Fibroblast of lung (primary cell): ENCODE measurements at regions not wholly inside any gene's neighbourhood (a gene's known extent, or its start where the extent isn't known, plus 50 kb on each side); places are given as distances from the start of the nearest gene placed in this dataset.

Experiments used
- DNase-seq, 2 donors: peaks; one replicate each; pipeline versions ENCODE4 v3.0.0 to v3.0.0-alpha.2; 2010; ENCODE audit warnings: low read depth in 2 of 2
- H2AFZ ChIP-seq: 2 replicates; pipeline ENCODE4 v1.5.1; 2012; ENCODE audit warnings: low read length, control low read depth, inconsistent platforms
- H3K27ac ChIP-seq: 2 replicates; pipeline ENCODE4 v1.5.1; 2011; ENCODE audit warnings: low read length, control low read depth; ENCODE audit not compliant: insufficient read depth
- H3K27me3 ChIP-seq: 2 replicates; pipeline ENCODE4 v1.5.1; 2011; ENCODE audit warnings: mild to moderate bottlenecking, low read length; ENCODE audit not compliant: control insufficient read depth, insufficient read depth
- H3K36me3 ChIP-seq: 2 replicates; pipeline ENCODE4 v1.5.1; 2011; ENCODE audit warnings: low read length; ENCODE audit not compliant: control insufficient read depth, insufficient read depth
- H3K4me1 ChIP-seq: 2 replicates; pipeline ENCODE4 v1.5.1; 2011; ENCODE audit warnings: low read length; ENCODE audit not compliant: control insufficient read depth, insufficient read depth; ENCODE audit errors: extremely low read depth
- H3K4me2 ChIP-seq: 2 replicates; pipeline ENCODE4 v1.5.1; 2011; ENCODE audit warnings: low read length, control low read depth; ENCODE audit not compliant: insufficient read depth; ENCODE audit errors: extremely low read depth
- H3K4me3 ChIP-seq, 4 experiments: fragments of 200-600 bp in 1 of 4; sonication (generic) in 1 of 4; replicated peaks in 1 of 4; 2 replicates each; pipeline ENCODE4 v1.5.1; 2011 to 2016; ENCODE audit warnings: low read length in 4 of 4, low read depth in 3 of 4, mild to moderate bottlenecking in 3 of 4, control low read depth in 2 of 4, inconsistent platforms in 1 of 4, mixed read lengths in 1 of 4; ENCODE audit not compliant: insufficient read depth in 1 of 4; ENCODE audit errors: control extremely low read depth in 1 of 4
- H3K79me2 ChIP-seq: 2 replicates; pipeline ENCODE4 v1.5.1; 2012; ENCODE audit warnings: mild to moderate bottlenecking, low read length, inconsistent platforms; ENCODE audit not compliant: control insufficient read depth, insufficient read depth
- H3K9ac ChIP-seq: 2 replicates; pipeline ENCODE4 v1.5.1; 2011; ENCODE audit warnings: mild to moderate bottlenecking, low read length, control low read depth; ENCODE audit not compliant: insufficient read depth
- H3K9me3 ChIP-seq: 2 replicates; pipeline ENCODE4 v1.5.1; 2012; ENCODE audit warnings: low read depth, low read length; ENCODE audit not compliant: control insufficient read depth, insufficient read depth
- H4K20me1 ChIP-seq: 2 replicates; pipeline ENCODE4 v1.5.1; 2011; ENCODE audit warnings: low read length; ENCODE audit not compliant: control insufficient read depth, insufficient read depth; ENCODE audit errors: extremely low read depth
- EZH2 ChIP-seq: IDR thresholded peaks from 2 replicates; pipeline ENCODE4 v1.5.1; 2012; ENCODE audit warnings: low read length, control low read depth, mild to moderate bottlenecking; ENCODE audit errors: missing control alignments
- TF ChIP-seq, protein P1 (sequence below), 2 donors: IDR thresholded peaks in 1 of 2; conservative IDR thresholded peaks in 1 of 2; 1 replicate in 1 of 2; 2 replicates in 1 of 2; pipeline ENCODE4 v1.5.1; 2011 to 2012; ENCODE audit warnings: low read length in 2 of 2, control low read depth in 1 of 2, inconsistent platforms in 1 of 2, low read depth in 1 of 2, mild to moderate bottlenecking in 1 of 2

GRCh38 chr2:66772618-66773017 is 337.7 kb downstream of the MEIS1 start:
- H2AFZ ChIP-seq, result no peak overlapping the region
- no peaks in the 10 kb centered on the region for H3K79me2 ChIP-seq
- H3K9me3 ChIP-seq, result no peaks in the 10 kb centered on the region
- no peaks in the 10 kb centered on the region for H3K36me3 ChIP-seq
- no peaks in the 10 kb centered on the region for H4K20me1 ChIP-seq
- H3K4me2 ChIP-seq, result no peak overlapping the region
- no peaks in the 10 kb centered on the region for H3K27me3 ChIP-seq
- TF ChIP-seq, protein P1, sequence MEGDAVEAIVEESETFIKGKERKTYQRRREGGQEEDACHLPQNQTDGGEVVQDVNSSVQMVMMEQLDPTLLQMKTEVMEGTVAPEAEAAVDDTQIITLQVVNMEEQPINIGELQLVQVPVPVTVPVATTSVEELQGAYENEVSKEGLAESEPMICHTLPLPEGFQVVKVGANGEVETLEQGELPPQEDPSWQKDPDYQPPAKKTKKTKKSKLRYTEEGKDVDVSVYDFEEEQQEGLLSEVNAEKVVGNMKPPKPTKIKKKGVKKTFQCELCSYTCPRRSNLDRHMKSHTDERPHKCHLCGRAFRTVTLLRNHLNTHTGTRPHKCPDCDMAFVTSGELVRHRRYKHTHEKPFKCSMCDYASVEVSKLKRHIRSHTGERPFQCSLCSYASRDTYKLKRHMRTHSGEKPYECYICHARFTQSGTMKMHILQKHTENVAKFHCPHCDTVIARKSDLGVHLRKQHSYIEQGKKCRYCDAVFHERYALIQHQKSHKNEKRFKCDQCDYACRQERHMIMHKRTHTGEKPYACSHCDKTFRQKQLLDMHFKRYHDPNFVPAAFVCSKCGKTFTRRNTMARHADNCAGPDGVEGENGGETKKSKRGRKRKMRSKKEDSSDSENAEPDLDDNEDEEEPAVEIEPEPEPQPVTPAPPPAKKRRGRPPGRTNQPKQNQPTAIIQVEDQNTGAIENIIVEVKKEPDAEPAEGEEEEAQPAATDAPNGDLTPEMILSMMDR (conservative IDR thresholded peaks at IDR 0.05 in 1 of 2, IDR thresholded peaks at IDR 0.05 in 1 of 2; ENCODE audit: low read depth in 1 of 2, low read length in 2 of 2), result peak in 1 of 2 donors; percentile 1
- TF ChIP-seq EZH2, result no peak
- H3K9ac ChIP-seq, result no peak overlapping the region
- DNase-seq, result no peak
- no peak overlapping the region for H3K27ac ChIP-seq
- H3K4me1 ChIP-seq, result peaks cover 2% of the 10 kb centered on the region
- no peak overlapping the region for H3K4me3 ChIP-seq

DNA sequence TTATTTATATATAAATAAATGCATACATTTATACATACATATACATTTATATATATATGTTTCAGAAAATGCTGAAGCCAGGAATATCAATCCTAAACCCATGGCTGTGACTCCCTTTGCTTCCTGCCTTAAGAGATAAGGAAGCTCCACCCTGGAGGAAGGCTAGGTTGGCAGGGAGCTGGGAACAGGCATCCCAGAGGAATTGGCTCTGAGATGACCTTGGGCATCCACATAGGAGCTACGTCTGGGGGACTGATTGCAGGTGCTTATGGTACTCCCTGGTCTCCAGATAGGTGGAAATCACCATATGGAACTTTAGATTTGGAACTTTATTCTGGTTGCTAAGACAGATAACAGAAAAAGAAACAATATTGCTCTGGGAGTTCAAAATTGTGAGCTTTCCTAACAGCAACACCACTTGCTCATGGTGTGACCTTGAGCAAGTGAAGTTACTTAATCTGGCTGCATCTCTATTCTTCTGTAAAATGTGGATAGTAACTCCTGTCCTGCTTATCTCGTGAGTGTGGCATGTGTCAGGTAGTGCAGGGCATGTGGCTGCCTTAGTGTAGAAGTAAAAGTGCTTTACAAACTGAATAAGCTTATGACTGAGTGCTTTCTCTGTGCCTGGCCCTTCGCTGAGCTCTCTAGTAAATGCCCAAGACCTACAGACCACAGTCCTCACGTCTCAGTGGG is 341.0 kb downstream of the MEIS1 start:
- Histone ChIP-seq H2AFZ (no peak overlapping the region), H3K79me2 (no peaks in the 10 kb centered on the region)
- DNase-seq, result no peak

DNA sequence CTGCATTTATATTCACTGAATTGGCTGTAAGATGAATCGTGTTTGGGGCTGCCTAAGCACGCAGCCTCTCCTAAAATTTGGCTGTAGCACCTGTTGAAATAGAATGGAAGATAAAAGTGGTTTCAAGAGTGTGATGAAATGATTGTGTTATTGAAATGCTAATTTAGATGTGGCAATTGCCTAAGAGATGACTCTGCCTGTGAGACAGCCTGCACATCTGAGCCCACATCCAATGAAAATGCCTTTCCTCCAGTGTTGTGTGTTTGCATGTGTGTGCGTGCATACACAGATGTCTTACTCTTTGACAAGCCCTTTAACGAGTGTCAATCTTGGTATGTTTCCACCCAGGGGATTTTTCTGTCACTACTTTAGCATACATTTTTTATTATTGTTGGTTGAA is 346.9 kb downstream of the MEIS1 start:
- Histone ChIP-seq H3K36me3 (no peaks in the 10 kb centered on the region), H3K27me3 (no peaks in the 10 kb centered on the region), H3K9me3 (no peaks in the 10 kb centered on the region), H3K79me2 (no peaks in the 10 kb centered on the region), H2AFZ (no peak overlapping the region), H3K4me3 (no peak overlapping the region), H3K27ac (no peak overlapping the region), H3K4me2 (no peak overlapping the region), H3K4me1 (no peaks in the 10 kb centered on the region), H4K20me1 (no peaks in the 10 kb centered on the region), H3K9ac (no peak overlapping the region)
- TF ChIP-seq EZH2, result no peak
- TF ChIP-seq, protein P1 (conservative IDR thresholded peaks at IDR 0.05 in 1 of 2, IDR thresholded peaks at IDR 0.05 in 1 of 2; ENCODE audit: low read depth in 1 of 2, low read length in 2 of 2), result no peak
- no peak for DNase-seq

More for the DNA sequence above, 341.0 kb downstream of the MEIS1 start:
- Histone ChIP-seq H3K4me2 (no peak overlapping the region), H3K9me3 (no peaks in the 10 kb centered on the region), H3K9ac (no peak overlapping the region), H3K27me3 (no peaks in the 10 kb centered on the region), H3K27ac (no peak overlapping the region), H4K20me1 (no peaks in the 10 kb centered on the region), H3K36me3 (no peaks in the 10 kb centered on the region), H3K4me1 (peaks cover 2% of the 10 kb centered on the region), H3K4me3 (no peak overlapping the region)
- TF ChIP-seq, protein P1 (conservative IDR thresholded peaks at IDR 0.05 in 1 of 2, IDR thresholded peaks at IDR 0.05 in 1 of 2; ENCODE audit: low read depth in 1 of 2, low read length in 2 of 2), result no peak
- no peak for TF ChIP-seq EZH2
